ENCODE measurements at regions not wholly inside any gene's neighbourhood (a gene's known extent, or its start where the extent isn't known, plus 50 kb on each side); places are given as distances from the start of the nearest gene placed in this dataset.

- Histone ChIP-seq H3K79me1 (ENCODE audit: insufficient read depth, low read depth, low read length, poor library complexity, severe bottlenecking) (no peaks in the 10 kb centered on the region), H3K18ac (ENCODE audit: insufficient read length, low read depth, low read length) (no peak overlapping the region), H2BK120ac (ENCODE audit: low read depth, low read length, poor library complexity, severe bottlenecking) (no peak overlapping the region), H3K4me1 (ENCODE audit: insufficient read depth, low read length) (no peaks in the 10 kb centered on the region), H3K56ac (ENCODE audit: insufficient read length, low read depth, low read length) (no peak overlapping the region), H3K4ac (ENCODE audit: low read depth, low read length) (no peak overlapping the region), H2AK5ac (ENCODE audit: insufficient read length, low read length) (no peak overlapping the region), H4K20me1 (ENCODE audit: control insufficient read depth, insufficient read depth, insufficient read length) (no peaks in the 10 kb centered on the region), H3K4me2 (ENCODE audit: insufficient read depth, insufficient read length, low read length) (no peak overlapping the region), H4K5ac (ENCODE audit: insufficient read length, low read depth, low read length) (no peak overlapping the region), H2BK20ac (ENCODE audit: low read depth, low read length, poor library complexity, severe bottlenecking) (no peak overlapping the region), H3K9me3 (ENCODE audit: control insufficient read depth, low read depth, low read length) (no peaks in the 10 kb centered on the region), H4K8ac (replicated peaks; ENCODE audit: insufficient read length, low read depth, low read length) (no peak overlapping the region), H3K79me2 (ENCODE audit: insufficient read depth, low read length) (no peaks in the 10 kb centered on the region), H2BK12ac (ENCODE audit: insufficient read length, low read depth, low read length) (no peak overlapping the region), H3K23ac (ENCODE audit: insufficient read length, low read depth, low read length) (no peak overlapping the region), H2BK15ac (ENCODE audit: low read depth, low read length) (no peak overlapping the region), H4K91ac (ENCODE audit: insufficient read length, low read depth, low read length) (no peak overlapping the region), H3T11ph (ENCODE audit: low read length) (no peak overlapping the region), H3K27me3 (ENCODE audit: insufficient read depth, low read length) (no peaks in the 10 kb centered on the region), H3K23me2 (ENCODE audit: insufficient read length, low read depth, low read length, poor library complexity, severe bottlenecking) (no peaks in the 10 kb centered on the region), H2BK5ac (ENCODE audit: insufficient read length, low read length) (no peak overlapping the region), H2AFZ (ENCODE audit: low read length) (no peak overlapping the region), H3K27ac (ENCODE audit: insufficient read length, low read depth, low read length) (no peak overlapping the region), H3K14ac (ENCODE audit: insufficient read depth, low read length) (no peak overlapping the region), H3K9ac (ENCODE audit: extremely low read depth, insufficient read length, low read length) (no peak overlapping the region)
- H3K4me3 Mint-ChIP-seq = no peak overlapping the region
- DNase-seq = no peak
- H3K27ac Mint-ChIP-seq = no peak overlapping the region
- H3K4me1 Mint-ChIP-seq = peaks cover under 1 to 2% of the 10 kb centered on the region in 2 experiments
- no peaks in the 10 kb centered on the region for H3K36me3 Mint-ChIP-seq (ENCODE audit: insufficient read depth in 1 of 3, low read depth in 3 of 3)
- H3K27me3 Mint-ChIP-seq (ENCODE audit: low read depth) = no peaks in the 10 kb centered on the region
- no CpG with 5 or more reads among the region's 3 CpGs for WGBS (ENCODE audit: extremely low coverage, insufficient read length, low lambda C conversion rate)
- TF ChIP-seq CTCF (conservative IDR thresholded peaks at IDR 0.05) = no peak
- no peaks in the 10 kb centered on the region; a peak in 1 of 5 replicates for H3K9me3 Mint-ChIP-seq
Observed at GRCh38 chr3:105199217-105199616, 167.5 kb upstream of the ALCAM start.
